NCI-H1092 treated with DMSO at 0.1 percent for 48 hours (cell line): ENCODE measurements at regions not wholly inside any gene's neighbourhood (a gene's known extent, or its start where the extent isn't known, plus 50 kb on each side); places are given as distances from the start of the nearest gene placed in this dataset.

ENCODE experiments used
- DNase-seq: peaks from one replicate; lab custom pipeline; 2025; lab: John Stamatoyannopoulos, UW

DNA sequence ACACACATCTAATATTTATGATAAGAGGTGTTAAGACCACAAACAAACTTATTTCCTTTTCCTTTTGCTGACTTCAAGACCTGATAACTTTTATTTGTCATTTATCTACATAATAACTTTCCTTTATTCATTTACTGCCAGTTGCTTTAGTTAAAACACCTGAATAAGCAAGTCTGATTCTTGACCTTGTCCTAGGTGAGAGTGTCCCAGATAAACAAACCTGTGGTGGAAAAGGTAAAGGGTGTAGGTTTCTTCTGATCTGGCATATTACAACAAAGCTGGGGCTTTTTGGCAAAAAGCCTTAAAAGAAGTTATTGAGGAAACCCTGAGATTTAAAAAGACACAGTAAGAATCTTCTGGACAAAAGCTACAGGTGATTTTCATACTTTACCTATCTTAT lies 191.5 kb downstream of the ZBBX start:
- no peak for DNase-seq

DNA sequence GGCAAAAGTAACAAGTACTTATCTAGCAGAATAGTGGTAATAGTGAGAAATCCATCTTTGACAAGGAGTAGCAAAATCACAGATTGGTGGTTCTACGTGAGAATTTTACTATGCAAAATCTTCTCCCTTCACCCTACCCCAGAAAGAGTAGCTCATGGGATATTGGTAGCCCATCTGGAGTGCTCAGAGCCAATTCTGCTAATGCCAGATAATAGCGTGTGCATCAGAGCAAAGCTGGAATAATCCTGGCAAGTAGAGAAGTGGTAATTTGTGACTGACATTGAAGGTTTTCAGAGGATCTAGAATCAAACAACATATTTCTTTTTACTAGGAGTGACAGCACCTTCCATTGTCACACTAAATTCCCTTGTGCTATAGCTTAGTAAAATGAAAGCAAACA lies 192.9 kb downstream of the ZBBX start:
- no peak for DNase-seq

DNA sequence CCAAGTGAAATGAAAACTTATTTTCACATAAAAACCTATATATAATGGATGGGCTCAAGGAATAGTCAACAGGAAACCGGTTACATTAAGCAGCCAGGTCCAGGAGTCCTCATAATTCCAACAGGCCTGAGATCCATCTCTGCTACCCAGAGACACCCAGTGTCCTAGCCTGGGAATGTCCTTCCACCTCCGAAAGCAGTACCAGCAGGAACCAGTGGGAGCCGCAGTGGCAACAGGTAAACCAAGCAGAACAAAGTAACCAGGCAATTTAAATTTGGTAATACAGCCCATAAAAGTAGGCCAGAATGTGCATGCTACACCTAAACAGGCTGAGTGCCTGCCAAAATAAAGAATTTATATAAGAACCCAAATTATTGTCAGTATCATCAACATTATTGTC lies 195.6 kb downstream of the ZBBX start:
- DNase-seq = no peak

DNA sequence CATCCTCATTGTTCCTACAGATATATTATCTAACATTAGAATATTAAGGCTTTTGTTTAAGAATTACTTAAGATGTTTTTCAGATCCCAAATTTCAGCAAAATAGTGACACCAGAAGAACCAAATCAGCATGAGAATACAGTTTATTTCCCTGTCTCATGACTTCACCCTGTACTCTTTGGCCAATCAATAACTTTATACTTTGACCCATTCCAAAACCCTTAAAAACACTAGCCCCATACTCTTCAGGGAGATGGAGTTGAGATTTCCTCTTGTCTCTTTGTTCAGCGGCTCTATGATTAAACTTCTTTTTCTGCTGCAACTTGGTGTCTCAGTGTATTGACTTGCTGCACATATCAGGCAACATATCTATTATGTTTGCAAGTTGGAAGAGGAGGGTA lies 207.7 kb downstream of the ZBBX start:
- no peak for DNase-seq

DNA sequence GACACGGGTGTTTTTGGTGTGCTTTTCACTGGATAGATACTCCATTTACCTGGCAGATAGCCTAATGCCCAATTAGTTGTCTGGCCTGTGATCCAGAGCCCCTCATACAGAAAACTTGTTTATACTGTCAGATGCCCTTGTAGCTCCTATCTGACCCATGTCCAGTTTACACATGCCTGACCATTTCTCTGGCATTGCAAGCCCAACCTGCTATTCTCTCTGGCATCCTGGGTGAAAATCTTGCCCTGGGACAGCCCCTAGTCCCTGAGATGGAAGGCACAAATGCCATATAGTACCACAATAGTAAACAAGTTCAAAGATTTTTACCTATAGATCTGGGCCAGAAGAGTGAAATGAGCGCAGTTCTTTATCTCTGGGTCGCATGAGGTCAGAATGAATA lies 212.6 kb downstream of the ZBBX start:
- no peak for DNase-seq

DNA sequence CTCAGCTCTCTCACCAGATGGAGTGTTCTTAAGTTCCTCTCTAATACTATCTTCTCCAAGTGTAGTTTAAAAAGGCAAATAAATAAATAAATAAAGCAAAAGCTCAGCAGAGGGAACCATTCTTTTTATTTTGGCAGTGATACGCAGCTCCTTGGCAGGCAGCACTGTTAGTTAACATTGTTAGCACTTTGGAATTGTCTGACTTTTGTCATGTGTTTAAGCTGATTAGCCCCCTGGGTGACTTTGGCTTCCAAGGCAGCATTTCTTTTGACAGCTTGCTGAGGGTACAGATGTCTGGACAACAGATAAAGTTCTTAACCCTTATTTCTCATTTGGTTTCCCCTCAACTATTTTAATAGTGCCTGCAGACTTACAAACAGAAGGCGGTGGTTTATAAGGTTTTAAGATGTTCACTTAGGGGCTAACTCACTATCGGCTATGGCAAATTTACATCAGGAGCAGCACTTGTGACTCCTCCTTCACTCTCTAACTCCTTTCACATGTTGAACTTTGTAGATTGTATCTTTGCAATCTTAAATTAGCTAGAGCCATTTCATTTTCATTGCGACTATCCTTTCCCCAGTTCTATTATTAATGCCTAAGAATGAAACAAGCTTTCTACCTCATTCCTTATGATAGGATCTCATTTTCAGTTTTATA lies 213.4 kb downstream of the ZBBX start:
- no peak for DNase-seq

DNA sequence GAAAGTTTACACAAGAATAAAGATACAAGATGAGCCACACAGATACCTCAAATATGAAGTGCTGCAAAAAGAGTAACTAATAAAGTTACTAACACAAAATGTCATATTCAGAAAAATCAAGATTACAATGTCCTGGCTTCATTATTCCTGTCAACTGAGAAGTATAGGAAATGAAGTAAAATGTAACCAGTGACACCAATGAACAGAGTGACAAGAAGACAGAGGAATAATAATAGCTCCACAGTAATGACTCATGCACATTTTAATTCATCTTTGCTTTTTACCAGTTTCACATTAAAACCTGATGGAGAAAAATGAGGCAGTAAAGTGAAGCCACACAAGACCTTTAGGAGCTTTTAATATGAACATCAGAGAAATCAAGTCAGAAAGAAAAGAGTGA lies 214.1 kb downstream of the ZBBX start:
- no peak for DNase-seq

DNA sequence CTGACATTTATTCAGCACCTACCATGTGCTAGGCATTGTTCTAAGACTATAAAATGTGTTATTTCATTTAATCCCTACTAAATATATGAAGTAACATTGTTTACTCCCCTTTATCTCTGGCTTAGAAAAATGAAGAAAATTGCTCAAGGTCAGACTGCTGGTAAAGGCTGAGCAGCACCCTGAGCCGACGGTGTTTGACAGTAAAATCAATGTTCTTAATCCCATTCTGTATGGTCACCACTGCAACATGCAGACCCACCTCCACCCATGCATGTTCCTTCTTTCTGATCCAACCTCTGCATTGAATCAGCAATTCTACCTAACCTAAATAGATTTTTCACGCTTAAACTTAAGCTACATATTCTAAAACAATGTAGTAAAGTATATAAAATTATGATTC lies 216.5 kb downstream of the ZBBX start:
- no peak for DNase-seq

DNA sequence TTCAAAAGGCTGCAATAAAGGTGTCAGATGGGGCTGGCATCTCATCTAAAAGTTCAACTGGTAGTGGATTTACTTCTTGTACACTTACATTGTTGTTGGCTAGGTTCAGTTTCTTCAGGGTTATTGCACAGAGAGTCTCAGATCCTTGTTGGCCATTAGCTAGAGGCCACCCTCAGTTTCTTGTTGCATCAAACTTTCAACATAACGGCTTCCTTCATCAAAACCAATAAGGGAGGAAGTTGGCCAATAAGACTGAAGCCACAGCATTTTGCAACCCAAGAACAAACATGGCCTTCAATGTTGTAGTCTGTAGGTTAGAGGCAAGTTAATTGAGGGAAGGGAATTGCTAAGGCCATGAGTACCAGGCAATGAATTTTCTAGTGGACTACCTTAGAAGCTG lies 218.0 kb downstream of the ZBBX start:
- DNase-seq = no peak

DNA sequence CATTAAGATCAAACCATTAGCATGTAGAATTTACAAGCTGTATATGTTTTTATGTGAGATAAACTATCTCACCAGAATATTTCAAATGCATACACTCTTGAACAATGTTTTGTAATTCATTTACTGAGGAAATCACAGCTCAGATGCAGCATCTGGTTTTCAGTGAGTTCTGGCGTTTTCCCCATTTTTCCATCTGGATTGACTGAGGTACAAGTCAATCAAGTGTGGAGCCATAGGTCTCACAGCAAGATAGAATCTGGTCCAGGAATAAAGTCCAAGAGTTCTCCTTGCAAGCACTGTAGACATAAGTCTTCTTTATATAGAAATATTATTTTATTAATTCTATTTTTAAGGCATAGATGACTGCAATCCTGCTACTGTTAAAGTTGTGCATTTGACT lies 219.3 kb downstream of the ZBBX start:
- DNase-seq = no peak

DNA sequence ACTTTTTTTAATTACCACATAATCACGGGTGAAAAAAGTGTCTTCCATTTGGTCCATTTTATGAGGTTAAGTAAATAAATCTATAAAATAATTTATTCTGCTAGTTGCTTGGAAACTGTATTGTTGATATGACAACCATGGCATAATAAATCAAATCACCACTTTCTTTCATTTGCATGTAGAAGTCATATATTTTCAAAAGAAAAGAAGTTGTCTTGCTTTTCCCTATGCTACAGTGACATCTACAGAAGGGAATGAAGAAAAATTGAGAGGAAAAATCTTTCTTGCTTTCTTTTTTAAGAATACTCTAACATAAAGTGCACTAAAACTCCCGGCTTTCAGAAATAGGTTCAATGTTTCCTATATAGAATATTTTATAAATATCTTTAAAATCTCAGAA lies 228.5 kb downstream of the ZBBX start:
- DNase-seq = no peak

DNA sequence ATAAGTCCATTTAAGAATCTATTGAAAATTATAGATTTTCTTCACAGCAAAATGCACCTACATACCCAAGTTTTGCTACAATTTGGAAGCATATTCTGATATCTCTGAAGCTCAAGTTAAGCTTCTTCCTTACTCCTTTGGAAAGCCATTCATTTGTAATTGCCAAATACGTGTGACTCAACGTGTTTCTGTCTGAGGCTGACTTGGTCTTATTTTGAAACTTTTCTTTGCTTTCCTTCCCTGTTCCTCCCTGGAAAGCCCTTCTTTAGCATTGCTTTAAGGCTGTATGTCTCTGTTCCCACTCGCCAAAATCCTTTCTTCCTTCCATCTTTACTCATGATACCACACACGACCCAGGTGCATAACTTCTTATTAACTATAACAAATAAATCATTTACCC lies 232.0 kb downstream of the ZBBX start:
- no peak for DNase-seq

DNA sequence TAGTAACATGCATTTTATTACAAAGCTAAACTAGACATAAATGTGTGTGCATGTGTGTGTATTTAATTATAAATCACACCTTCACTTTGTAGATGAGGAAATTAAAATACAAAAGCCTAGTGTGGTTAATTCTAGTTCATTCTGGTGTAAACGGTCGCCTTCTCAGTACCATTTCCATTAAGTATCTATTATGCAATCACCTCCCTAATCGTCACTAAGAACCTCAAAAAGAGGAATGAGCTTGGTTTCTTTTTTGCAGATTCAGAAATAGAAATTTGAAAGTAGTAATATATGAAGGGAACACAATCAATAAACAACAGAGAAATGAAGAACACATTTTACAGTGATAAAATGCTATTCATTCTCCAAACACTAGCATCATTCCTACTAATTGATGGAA lies 233.2 kb downstream of the ZBBX start:
- no peak for DNase-seq

DNA sequence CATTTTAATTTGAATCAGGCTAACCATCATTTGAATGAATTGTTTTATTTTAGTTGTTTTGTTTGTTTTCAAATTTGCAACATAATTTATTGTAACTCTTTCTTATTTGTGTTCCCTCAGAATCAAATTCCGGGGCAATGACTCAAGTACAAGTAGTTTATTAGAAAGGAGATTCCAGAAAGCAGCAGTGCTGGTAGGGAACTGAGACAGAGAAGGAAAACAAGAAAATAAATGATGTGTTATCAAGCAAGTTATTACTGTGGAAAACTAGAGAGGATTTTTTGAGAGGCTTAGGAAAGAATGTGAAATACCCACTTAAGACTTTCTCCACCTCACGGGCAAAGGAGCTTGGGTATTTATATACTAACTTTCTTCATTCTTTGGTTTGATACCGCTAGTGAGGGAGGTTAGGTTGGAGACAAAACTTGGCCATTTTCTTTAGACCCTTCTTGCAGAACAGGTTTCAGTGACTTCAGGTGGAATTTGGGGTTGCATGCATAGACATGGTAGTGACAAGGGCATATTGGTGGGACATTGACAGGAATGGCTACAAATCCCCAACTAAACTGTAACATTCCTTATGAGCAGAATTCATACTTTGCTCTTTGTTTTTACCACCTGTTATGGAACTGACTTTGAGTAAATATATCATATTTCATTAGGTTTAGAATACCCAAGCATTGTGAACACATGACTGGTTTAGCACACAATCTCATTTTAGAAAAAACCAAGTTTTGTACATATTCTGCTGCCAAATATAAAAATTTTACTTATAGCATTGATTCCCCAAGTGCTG lies 254.3 kb downstream of the ZBBX start:
- DNase-seq = no peak

DNA sequence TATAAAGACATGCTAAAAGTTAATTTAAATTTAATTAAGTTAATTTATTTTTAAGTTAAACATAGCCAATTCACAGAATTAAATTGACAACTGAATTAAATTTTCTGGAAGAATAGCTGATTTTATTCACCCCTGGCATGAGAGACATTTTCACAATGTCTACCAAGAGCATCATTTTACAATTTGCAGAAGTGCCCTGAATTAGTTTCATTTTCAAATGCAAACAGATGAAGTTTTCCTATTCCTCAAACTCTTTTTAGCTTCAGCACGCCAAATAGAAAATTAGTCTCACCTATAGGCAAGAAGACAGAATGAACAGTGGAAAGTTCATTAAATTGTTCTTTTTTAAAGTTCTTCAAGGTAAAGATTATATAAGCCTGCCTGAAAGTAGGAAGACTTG lies 259.3 kb downstream of the ZBBX start:
- DNase-seq = no peak

DNA sequence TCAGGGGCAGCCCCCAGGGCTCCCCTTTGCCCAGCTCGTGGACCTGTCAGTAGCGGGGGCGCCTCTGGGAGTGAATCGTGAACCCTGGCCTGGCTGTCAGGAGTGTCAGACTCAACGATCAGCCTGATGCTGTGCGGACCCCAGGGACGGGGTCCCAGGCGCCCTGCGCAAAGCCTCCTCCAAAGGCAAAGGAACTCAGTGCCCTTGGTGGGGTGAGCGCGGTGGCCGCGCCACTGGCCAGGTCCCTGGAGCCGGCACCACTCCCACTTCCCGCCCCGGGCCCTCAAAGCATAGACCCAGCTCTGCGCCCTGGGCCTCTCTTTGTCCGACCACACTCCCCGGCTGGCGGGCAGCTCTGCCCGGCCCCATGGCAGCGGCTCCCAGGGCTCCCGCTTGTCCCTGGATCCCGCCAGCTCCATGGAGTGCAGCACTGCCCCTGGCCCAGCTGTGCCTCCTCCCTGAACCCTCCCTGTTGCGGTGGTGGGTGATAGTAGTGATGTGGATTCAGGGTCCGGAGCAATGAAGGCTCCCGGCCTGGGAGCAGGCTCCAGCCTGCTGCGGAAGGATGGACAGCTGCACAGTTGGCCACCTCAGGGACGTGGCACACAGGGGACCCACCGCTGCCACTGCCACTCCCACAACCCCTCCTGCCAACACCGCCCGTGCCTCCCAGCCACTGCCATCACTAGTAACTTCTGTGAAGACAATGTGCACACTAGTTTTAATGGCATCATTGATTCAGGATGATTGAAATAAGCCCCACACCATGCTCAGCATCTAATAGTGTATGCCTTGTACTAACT lies 263.8 kb downstream of the ZBBX start:
- no peak for DNase-seq

DNA sequence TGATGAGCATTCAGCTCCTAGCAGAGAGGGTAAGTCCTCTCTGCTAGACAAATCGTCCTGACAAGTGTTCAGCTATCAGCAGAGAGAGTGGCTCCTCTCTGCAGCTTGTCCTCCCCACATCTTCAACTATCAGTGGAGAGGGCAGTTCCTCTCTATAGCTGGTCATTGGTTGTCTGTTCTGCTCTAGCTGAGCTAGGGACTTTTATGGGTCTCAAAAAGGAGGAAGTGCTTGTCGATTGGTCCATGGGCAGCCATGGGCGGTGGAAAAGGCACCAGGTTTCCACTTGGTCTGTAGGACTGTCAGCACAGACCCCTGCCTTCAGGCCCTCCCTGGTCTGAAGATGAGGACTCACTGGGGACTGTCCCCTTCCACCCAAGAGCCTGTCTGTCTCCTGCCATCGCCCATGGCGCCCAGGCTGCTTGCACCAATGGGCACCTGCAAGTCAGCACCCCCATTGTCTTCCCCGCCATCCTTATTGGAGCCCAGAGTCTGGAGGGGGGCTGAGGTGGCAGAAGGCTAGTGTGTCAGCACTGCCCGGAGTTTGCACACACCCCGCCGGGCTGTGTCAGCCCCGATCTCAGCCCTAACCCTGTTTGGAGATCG lies 264.7 kb downstream of the ZBBX start:
- DNase-seq = no peak

DNA sequence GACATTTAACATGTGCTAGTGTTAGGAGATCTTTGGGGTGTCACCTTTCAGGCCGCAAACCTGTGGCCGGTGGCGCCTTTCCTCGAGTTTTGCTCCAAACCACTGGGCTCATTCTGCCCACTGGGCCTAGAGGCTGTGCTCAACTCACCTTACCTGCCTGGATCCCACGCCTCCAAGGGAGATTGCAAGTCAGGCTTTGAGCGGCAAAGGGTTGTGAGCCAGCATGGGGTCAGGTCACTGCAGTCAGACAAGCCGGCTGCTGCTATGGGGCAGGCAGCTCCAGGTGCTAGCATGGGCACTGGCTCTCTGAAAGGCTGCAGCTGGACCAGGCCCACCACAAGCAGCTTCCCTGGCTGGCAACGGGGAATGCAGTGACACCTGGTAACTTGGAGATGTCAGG lies 265.5 kb downstream of the ZBBX start:
- no peak for DNase-seq

DNA sequence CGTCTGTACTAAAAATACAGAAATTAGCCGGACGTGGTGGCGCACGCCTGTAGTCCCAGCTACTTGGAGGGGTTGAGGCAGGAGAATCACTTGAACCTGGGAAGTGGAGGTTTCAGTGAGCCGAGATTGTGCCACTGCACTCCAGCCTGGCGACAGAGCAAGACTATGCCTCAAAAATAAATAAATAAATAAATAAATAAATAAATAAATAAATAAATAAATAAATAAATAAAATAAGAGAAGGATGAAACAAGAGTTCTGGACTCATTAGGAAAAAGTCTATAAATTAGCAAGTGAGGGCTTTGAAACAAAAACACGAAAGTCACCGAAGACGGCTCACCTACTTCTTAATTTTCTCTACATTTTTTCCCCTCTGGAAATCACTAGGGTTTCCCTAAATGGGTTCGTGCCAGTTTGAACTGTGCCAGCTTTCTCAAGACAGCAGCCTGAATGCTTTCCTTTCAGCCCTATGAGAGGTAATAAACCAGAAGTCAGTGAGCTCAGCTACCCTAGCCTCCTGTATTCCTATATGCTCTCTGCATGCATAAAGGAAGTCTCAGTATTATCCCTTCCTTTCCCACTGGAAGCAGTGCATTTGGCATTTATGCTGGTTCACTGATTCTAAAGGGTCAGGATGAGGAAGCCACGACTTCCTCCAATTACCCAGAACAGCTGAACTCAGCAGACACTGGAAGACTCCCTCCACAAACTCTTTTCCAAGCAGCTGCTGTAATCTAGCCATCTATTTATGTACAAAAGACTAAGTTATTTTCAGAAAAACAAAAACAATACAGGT lies 266.9 kb downstream of the ZBBX start:
- DNase-seq = no peak

DNA sequence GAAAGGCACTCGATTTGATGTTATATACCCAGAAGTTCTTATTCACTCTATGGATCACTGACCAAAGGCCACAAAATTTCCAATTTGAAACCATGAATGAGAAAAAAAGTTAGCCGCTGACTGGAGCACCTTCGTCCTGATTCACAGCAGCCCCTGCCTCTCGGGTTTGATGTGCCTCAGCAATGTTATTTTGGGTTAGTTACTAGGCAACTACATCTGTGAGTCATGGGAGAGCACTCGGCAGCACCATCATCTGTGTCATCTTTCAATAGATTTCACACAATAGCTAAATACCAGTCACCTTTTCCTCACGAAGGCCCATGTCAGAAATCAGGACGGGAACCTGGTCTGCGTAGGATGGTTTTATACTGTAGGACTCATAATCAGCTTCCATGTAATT lies 269.2 kb downstream of the ZBBX start:
- no peak for DNase-seq

DNA sequence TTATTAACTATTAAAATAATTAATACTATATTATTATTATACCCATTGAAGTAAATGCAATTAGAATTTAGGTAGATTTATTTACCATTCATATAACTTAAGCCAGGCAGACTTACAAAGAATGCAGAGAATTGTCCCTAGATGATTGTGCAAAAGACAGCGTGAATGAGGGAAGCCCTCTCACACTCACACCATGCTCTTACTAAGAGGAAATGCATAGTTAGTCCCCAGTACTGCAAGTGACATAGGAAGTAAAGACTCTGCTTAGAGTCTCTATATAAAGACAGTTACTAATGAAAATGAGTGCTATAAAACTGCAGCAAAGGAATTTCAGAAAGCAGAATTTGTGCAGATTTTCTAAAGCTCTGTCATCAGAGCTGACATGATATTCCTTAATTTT lies 270.4 kb downstream of the ZBBX start:
- DNase-seq = no peak

DNA sequence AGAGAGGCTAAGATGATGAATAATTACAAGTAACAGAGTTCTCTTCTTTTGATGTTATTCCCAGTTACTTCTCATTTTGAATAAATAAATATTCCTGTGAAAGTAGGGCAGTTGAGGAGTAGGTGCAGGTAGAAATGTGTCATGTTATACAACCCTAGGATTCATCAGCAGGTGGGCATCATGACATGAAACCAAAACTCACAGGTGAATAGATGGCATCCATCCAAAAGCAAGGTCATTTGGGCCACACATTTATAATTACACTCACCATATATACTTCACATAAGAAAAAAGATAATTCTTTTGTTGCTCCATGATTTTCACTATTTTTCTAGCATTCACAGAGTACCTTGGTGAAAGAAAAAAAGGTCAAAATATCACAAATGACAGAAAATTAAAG lies 273.6 kb downstream of the ZBBX start:
- no peak for DNase-seq
